SJCRH30 (cell line): ENCODE measurements at regions not wholly inside any gene's neighbourhood (a gene's known extent, or its start where the extent isn't known, plus 50 kb on each side); places are given as distances from the start of the nearest gene placed in this dataset.
"Not testable (repeated sequence)": the region's sequence is repeated elsewhere in the genome, so short reads cannot be mapped to it uniquely, and the experiment has no call there.

Source experiments
- DNase-seq, 2 experiments: peaks; one replicate each; pipeline ENCODE4 v3.0.0-alpha.2; 2015 to 2020
- H3K27ac ChIP-seq: fragments of 250-450 bp; sonication (Bioruptor Pico); 2 replicates; pipeline ENCODE4 v1.5.1; 2020; ENCODE audit warnings: mild to moderate bottlenecking, moderate library complexity
- H3K27me3 ChIP-seq: fragments of 250-450 bp; sonication (Bioruptor Pico); 2 replicates; pipeline ENCODE4 v1.5.1; 2020; ENCODE audit warnings: mild to moderate bottlenecking, moderate library complexity
- H3K36me3 ChIP-seq: fragments of 250-450 bp; sonication (Bioruptor Pico); 2 replicates; pipeline ENCODE4 v1.5.1; 2020; ENCODE audit warnings: mild to moderate bottlenecking, moderate library complexity
- H3K4me1 ChIP-seq: fragments of 250-450 bp; sonication (Bioruptor Pico); 2 replicates; pipeline ENCODE4 v1.5.1; 2020; ENCODE audit warnings: mild to moderate bottlenecking, moderate library complexity
- H3K4me3 ChIP-seq: fragments of 250-450 bp; sonication (Bioruptor Pico); 2 replicates; pipeline ENCODE4 v1.5.1; 2020; ENCODE audit warnings: mild to moderate bottlenecking, moderate library complexity
- H3K9me3 ChIP-seq: fragments of 250-450 bp; sonication (Bioruptor Pico); replicated peaks from 2 replicates; pipeline ENCODE4 v1.5.1; 2020; ENCODE audit warnings: mild to moderate bottlenecking, moderate library complexity

DNA sequence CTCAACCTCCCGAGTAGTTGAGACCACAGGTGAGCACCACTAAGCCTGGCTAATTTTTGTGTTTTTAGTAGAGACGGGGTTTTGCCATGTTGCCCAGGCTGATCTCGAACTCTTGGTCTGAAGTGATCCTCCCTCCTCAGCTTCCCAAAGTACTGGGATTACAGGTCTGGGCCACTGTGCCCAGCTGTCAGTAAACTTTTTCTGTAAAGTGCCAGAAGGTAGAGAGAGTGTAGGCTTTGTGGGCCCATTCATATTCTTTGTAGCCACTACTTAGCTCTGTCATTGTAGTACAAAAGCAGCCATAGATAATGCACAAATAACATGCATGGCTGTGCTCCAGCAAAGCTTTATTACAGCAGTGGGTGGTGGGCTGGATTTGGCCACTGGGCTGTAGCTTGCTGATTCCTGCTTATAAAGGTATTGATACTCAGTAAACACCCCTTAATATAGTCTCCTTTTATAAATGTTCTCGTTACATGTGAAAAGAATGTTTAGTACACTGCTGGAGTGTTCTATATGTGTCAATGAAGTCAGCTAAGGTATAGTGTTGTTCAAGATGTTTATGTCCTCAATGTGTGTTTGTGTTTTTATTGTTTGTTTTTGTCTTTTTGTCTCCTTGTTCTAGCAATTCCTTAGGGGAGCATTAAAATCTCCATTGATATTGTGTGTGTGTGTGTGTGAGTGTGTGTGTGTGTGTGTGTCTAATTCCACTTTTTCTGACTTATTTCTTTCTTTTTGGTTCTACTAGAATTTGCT lies 644.7 kb upstream of the DPP6 start:
- H3K4me3 ChIP-seq: no peak overlapping the region
- no peaks in the 10 kb centered on the region for H3K4me1 ChIP-seq
- H3K27me3 ChIP-seq: no peaks in the 10 kb centered on the region; the same call in 1 of the 2 replicates
- no peak overlapping the region for H3K27ac ChIP-seq
- no peaks in the 10 kb centered on the region for H3K9me3 ChIP-seq
- no peaks in the 10 kb centered on the region for H3K36me3 ChIP-seq
- DNase-seq: no peak

DNA sequence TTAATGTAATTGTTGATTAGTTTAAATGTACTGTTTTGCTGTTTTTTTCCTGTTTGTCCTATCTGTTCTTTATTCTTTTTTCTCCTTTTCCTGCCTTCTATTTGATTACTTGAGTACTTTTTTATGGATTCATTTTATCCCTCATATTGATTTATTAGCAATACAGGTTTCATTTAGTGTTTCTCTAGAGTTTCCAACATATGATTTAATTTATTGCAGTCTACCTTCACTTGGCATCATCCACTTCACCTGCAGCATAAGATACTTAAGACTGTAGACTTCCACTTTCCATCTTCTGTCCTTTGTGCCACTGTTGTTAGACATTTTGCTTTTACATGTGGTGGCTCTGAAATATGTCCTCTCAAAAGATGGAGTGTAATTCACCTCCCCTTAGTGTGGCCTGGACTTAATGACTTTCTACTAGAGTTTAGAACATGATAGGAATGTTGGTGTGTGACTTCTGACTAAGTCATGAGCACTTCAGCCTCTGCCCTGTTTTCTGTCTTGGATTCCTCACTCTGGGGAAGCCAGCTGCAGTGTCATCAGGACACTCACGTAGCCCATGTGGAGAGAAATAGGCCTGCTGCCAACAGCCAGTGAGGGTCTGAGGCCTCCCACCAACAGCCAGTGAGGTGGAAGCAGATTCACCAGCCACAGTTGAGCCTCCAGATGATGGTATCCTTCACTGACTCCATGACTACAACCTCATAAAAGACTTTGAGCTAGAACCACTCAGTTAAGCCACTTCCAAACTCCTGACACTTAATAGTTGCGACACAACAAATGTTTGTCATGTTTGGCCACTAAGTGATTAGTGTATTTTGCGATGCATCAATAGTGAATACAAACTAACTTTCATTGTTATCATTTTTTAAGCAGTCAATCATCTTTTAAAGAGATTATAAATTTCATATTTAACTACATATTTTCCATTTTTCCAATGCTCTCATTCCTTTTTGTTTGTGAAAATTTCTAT lies 643.5 kb upstream of the DPP6 start:
- Histone ChIP-seq H3K4me3 (no peak overlapping the region), H3K36me3 (no peaks in the 10 kb centered on the region), H3K9me3 (no peaks in the 10 kb centered on the region), H3K27ac (no peak overlapping the region), H3K4me1 (no peaks in the 10 kb centered on the region), H3K27me3 (no peaks in the 10 kb centered on the region; the same call in 1 of the 2 replicates)
- no peak for DNase-seq

DNA sequence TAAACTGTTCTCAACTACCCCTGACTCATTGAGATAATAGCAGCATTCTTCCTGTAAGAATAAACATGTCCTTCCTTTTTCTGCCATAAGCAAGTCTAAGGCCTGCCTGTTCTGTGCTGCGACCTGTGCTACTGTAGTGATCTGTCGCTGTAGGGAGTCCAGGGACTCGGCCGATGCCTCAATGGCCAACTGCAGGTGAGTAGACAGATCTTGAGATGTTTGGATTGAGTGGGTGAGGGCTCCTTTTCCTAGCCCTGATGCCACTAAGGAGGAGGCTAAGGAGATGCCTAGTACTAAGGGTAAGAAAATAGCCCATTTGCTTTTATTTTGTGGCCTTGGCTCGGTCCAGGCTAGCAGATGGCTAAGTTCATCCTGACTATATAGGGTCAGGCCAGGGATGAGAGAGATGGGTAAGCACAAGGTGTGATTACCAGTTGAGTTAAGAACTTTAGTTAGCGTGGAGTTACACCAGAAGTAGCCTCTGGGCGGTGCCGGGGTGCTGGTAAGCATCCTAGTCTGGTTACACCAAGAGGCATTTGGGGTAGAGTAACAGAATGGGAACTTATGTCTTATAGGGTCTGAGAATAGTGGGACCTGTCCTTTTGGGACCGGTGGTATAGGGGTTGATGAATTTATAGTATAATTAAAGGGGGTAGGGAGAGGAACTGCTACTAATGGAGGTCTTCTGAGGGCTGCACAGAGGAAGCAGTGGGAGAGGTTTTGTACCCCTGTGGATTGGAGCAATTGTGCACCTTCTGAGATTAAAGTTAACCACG lies 642.4 kb upstream of the DPP6 start:
- DNase-seq: not testable (repeated sequence)

DNA sequence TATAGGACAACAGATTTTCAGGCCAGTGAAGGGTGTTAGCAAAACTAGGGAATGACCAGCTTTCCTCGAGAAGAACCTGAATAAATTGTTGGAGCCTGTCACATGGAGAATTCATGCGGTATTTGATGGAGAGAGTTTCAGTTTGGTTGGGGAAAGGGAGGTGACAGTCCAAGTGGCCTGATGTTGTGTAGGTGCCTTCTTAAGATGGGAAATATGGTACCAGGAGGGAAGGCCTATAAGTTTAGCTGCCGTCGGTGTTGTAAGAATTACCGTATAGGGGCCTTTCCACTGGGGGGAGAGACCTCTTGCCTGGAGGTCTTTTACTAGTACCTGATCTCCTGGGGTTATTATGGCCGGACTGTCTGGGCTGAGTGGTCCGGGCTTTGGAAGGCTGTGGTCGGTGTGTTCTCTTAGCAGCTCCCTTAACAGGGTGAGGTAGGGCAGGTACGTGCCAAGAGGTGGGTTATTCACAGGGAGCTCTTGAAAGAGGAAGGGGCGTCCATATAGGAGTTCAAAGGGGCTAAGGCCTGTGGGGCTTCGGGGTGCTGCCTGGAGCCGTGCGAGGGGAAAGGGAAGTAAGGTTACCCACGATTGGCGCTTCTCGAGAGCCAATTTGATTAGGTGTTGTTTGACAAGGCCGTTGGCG lies 641.1 kb upstream of the DPP6 start:
- not testable (repeated sequence) for H3K27ac ChIP-seq, DNase-seq, H3K4me3 ChIP-seq, H3K36me3 ChIP-seq, H3K9me3 ChIP-seq, H3K27me3 ChIP-seq, H3K4me1 ChIP-seq

More for the DNA sequence above, 642.4 kb upstream of the DPP6 start:
- H3K4me3 ChIP-seq, H3K4me1 ChIP-seq, H3K27me3 ChIP-seq, H3K36me3 ChIP-seq, H3K27ac ChIP-seq, H3K9me3 ChIP-seq: not testable (repeated sequence)

DNA sequence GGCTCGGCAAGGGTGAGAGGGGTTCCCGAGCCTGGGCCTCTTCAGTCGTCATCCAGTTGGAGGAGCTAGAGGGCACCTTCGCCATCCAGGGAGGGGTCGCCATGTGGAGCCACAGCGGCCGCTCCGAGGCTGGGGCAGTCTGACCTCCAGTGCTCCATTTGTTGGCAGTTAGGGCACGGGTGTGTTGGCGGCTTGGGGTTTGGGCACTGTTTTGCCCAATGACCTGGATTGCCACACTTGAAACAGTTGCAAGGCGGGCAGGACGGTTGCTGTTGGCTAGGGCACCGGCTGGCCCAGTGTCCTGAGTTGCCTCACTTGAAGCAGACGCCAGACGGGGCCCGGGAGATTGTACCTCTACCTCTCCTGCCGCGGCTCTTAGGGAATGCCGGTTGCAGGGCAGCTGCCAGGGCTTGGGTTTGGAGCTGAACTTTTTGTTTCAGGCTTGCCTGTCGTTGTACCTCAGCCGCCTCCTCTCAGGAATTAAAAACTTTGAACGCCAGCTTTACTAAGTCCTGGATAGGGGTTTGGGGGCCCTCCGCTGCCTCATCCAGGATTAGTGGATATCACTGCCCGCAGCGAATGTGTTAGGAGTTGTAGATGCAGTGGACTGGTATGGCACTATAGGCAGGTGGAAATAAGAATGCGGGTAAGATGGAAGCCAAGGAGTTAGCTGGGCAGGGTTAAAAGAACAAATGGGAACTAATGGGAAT lies 639.9 kb upstream of the DPP6 start:
- H3K4me1 ChIP-seq, H3K9me3 ChIP-seq, H3K27me3 ChIP-seq, H3K4me3 ChIP-seq, H3K36me3 ChIP-seq, DNase-seq, H3K27ac ChIP-seq: not testable (repeated sequence)

DNA sequence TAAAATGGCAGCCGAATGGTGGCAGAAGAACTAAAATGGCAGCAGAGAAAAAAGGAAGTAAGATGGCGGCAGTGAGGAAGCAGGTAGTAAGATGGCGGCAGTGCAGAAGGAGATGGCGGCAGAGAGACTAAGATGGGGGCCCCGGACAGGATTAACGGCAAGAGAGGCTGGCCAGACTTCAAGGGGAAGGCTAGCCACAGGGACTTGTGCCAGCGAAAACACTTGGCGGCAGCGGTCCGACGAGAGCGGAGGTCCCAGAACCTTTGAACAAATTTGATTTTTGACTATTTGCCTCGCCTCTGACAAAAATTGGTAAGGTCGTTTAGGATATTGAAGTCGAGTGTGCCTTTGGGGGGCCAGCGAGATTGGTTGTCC lies 639.4 kb upstream of the DPP6 start:
- not testable (repeated sequence) for H3K4me3 ChIP-seq, DNase-seq, H3K9me3 ChIP-seq, H3K36me3 ChIP-seq, H3K4me1 ChIP-seq, H3K27me3 ChIP-seq, H3K27ac ChIP-seq

DNA sequence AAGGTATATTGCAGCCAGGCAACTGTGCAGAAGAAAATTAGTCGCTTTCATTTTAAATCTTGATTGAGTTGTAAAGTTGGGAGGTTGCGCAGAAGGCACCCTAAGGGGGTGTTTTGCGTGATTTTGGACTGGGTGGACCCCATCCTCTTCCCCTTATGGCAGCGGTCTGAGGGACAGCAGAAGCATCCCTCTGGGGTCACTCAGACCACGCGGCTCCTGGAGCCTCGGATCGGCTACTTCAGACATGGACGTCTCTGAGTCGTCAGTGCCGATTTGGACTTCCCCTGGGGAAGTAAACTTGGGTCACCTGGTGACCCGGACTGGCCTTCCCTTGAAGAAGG lies 639.0 kb upstream of the DPP6 start:
- H3K4me1 ChIP-seq: no peaks in the 10 kb centered on the region
- DNase-seq: no peak
- no peaks in the 10 kb centered on the region for H3K9me3 ChIP-seq
- H3K27me3 ChIP-seq: no peaks in the 10 kb centered on the region
- no peak overlapping the region for H3K4me3 ChIP-seq
- no peaks in the 10 kb centered on the region for H3K36me3 ChIP-seq
- H3K27ac ChIP-seq: no peak overlapping the region

DNA sequence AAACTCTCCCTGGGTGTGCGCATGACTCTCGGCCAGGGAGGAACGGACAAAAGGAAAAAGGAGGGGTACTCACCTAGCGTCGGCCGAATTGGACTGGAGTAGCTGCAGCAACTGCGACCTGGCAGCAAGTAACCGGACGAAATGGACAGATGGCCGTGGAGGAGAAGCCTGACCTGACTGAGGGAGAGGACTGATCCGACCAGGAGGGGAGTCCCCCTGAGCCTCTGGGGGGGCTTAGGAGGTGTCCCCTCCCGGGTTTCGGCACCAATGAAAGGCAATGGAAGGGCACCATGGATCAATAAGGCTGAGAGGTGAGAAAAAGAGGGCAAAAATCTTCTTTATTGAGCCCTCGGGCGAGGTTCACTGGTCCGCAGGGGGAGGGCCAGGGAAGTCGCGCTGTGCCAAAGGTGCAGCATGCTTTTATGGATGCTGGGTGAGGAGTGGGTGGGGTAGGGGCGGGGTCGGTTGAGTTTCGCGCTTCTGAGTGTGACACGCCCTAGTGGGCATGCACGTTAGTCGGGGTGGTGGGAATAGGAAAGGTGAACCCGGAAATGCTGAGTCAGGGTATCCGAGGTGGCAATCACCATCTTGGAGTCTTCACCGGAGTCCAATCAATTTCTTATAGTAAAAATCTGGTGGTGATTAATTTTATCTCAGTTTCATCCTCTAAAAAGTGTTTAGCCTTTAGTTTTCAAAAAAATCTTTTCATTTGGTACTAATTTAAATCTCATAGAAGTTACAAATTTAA lies 638.5 kb upstream of the DPP6 start:
- Histone ChIP-seq H3K27ac (no peak overlapping the region), H3K4me3 (no peak overlapping the region), H3K27me3 (no peaks in the 10 kb centered on the region), H3K9me3 (no peaks in the 10 kb centered on the region), H3K4me1 (no peaks in the 10 kb centered on the region), H3K36me3 (no peaks in the 10 kb centered on the region)
- DNase-seq: no peak

DNA sequence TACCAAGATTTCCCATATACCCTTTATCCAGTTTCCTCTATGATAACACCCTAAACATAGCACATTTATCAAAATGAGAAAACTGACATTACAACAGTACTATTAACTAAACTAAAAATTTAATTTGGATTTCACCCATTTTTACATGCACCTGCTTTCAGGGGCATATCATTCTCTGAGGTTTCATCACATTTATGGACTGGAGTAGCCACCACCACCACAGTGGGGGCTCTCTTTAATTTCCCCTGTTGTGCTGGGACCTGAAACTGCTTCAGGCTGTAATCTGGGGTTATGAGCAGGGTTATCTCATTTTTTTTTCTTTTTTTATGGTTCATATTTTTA lies 637.9 kb upstream of the DPP6 start:
- no peak for DNase-seq
- no peaks in the 10 kb centered on the region for H3K4me1 ChIP-seq
- no peak overlapping the region for H3K27ac ChIP-seq
- no peaks in the 10 kb centered on the region for H3K36me3 ChIP-seq
- no peaks in the 10 kb centered on the region for H3K9me3 ChIP-seq
- H3K27me3 ChIP-seq: no peaks in the 10 kb centered on the region
- H3K4me3 ChIP-seq: no peak overlapping the region

DNA sequence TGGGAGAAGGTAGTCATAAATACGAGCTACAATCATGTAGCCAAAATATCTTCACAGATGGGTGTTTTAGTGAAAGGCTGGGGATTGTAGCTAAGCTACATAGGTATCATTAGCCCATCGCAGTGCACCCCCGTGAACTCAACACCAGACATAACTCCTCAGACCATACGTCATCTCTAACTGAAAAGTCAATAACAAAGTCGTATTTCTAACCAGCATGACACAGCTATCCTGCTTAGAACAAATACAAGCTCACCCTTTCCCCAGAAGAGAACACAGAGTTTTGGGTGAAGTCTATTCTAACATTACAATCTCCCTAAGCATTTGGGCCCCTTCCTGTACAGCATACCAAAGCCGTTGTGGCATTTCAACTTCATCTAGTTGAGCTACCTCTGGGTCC lies 636.6 kb upstream of the DPP6 start:
- no peaks in the 10 kb centered on the region for H3K9me3 ChIP-seq
- H3K27me3 ChIP-seq: peaks cover 2% of the 10 kb centered on the region; the same call in 1 of the 2 replicates
- no peaks in the 10 kb centered on the region for H3K4me1 ChIP-seq
- no peak for DNase-seq
- H3K27ac ChIP-seq: no peak overlapping the region
- no peak overlapping the region for H3K4me3 ChIP-seq
- no peaks in the 10 kb centered on the region for H3K36me3 ChIP-seq

DNA sequence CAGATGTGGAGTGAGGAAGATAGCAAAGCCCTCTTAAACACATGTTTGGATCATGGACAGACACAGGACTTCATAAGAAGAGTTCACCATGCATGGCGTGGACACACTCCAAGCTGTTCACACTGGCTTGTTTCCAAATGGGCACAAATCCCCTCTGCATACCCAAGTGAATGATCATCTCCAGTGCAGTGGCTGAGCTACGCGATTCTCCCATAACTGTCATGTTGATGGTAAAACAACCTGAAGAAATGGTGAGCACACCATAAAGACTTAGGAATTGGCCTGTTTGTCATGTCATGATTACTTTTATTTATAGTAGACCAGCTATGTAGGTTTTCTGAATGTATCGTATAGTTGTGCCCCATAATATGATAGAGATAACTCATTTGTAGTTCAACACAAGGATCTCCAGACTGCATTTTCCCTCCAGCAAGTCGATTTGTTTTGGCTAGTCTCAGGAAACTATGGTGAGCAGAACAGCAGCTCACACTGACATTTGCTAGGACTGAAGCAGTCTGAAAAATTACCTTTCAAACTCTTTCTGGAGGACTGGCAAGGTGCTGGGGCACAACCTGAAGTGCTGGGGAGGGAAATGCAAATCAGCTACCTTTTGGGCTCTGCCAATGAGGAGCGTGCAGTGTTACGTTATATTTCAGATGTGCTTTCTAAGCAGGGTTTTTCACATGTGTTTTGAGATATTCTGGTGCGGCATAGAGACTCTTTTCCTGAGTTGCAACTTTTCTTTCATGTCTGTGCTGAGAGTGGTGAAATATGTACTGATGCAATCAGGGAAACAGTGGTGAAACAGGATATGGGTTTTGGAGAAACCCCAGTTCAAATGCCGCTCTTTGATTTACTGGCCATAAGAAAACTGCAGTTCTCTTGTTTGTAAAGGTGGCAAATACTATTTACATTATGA lies 629.6 kb upstream of the DPP6 start:
- Histone ChIP-seq H3K27me3 (peaks cover 9% of the 10 kb centered on the region; the same call in 1 of the 2 replicates), H3K36me3 (no peaks in the 10 kb centered on the region), H3K4me1 (no peaks in the 10 kb centered on the region), H3K27ac (no peak overlapping the region), H3K4me3 (no peak overlapping the region), H3K9me3 (no peaks in the 10 kb centered on the region)
- no peak for DNase-seq

DNA sequence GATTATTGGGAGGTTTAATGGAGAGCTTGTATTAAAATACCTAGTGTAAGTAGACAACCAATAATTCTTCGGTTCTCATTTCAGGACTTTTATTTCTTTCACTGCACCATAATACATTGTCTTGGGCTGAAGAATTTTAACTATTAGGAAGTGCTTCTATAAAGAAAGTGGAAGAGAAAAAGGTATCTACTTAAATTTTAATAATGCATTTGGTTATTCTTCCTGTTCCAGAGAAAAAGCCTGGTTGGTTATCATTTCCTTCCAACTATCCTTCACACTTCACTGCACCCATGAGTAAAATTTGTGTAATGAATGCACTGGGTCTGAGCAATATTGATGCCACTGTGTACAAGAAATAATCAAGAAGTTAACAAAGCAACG lies 629.0 kb upstream of the DPP6 start:
- H3K27me3 ChIP-seq: peaks cover 9% of the 10 kb centered on the region; the same call in 1 of the 2 replicates
- H3K27ac ChIP-seq: no peak overlapping the region
- no peak overlapping the region for H3K4me3 ChIP-seq
- no peaks in the 10 kb centered on the region for H3K36me3 ChIP-seq
- no peaks in the 10 kb centered on the region for H3K9me3 ChIP-seq
- H3K4me1 ChIP-seq: no peaks in the 10 kb centered on the region
- DNase-seq: no peak

DNA sequence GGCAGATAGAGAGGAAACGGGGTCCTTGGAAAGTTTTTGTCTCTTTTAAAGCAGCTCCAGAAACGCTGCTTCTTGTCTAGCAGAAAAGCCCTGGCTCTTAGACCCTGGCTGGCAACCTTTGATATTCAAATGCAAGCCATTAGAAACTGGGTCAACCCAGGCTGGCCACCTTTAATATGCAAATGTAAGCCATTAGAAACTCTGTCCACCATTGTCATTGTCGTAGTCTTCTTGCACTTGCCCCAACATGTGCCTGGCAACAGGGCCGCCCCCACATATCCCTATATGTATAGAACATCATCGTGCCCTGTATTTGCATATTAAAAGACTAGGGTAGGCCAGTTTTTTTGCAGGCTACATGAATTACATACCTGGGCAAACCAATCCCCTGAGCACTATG lies 621.3 kb upstream of the DPP6 start:
- Histone ChIP-seq H3K27ac (no peak overlapping the region), H3K4me3 (no peak overlapping the region), H3K4me1 (no peaks in the 10 kb centered on the region), H3K9me3 (no peaks in the 10 kb centered on the region), H3K27me3 (peaks cover 6% of the 10 kb centered on the region; the same call in 1 of the 2 replicates), H3K36me3 (no peaks in the 10 kb centered on the region)
- DNase-seq: no peak
